ENCODE measurements at regions not wholly inside any gene's neighbourhood (a gene's known extent, or its start where the extent isn't known, plus 50 kb on each side); places are given as distances from the start of the nearest gene placed in this dataset.

DNA sequence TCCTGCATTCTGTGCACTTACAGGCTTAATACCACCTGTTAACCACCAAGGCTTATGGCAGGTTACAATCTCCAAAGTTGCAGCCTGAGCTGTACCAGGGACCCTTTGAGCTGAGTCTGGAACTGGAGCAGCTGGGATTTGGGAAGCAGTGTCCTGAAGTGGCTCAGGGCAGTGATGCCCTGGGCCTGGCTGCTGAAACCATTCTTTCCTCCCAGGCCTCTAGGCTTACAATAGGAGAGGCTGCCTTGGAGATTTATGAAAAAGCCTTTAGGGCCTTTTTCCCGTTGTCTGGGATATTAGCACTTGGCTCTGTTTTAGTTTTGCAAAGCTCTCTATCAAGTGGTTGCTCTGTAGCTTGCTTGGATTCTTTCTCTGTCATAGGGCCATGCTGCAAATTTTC lies 154.3 kb upstream of the CASK start:
- TF ChIP-seq, protein P1, sequence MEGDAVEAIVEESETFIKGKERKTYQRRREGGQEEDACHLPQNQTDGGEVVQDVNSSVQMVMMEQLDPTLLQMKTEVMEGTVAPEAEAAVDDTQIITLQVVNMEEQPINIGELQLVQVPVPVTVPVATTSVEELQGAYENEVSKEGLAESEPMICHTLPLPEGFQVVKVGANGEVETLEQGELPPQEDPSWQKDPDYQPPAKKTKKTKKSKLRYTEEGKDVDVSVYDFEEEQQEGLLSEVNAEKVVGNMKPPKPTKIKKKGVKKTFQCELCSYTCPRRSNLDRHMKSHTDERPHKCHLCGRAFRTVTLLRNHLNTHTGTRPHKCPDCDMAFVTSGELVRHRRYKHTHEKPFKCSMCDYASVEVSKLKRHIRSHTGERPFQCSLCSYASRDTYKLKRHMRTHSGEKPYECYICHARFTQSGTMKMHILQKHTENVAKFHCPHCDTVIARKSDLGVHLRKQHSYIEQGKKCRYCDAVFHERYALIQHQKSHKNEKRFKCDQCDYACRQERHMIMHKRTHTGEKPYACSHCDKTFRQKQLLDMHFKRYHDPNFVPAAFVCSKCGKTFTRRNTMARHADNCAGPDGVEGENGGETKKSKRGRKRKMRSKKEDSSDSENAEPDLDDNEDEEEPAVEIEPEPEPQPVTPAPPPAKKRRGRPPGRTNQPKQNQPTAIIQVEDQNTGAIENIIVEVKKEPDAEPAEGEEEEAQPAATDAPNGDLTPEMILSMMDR (IDR thresholded peaks at IDR 0.05; ENCODE audit: insufficient read depth, low read length, poor library complexity, severe bottlenecking): no peak
- TF ChIP-seq EZH2phosphoT487 (conservative IDR thresholded peaks at IDR 0.05; ENCODE audit: low read length): no peak

Measured in SU-DHL-6 (cell line).